ENCODE measurements at regions not wholly inside any gene's neighbourhood (a gene's known extent, or its start where the extent isn't known, plus 50 kb on each side); places are given as distances from the start of the nearest gene placed in this dataset.

DNA sequence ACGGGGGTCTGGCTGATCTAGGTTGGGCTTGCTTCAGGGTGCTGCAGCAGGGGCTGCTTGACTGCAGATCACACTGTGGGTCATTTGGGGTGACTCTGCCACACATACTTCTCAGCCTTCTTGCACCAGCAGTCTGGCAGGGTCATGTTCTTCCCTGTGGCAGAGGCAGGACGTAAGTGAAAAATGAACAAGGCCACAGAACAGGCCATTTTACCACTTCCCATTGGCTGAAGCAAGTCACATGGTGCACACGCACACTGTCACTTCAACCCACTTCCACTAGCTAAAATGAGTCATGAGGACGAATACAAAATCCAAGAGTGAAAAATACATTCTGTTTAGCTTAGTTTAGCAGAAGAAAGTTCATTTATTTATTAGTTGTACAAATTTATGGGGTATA lies 168.6 kb upstream of the GGTLC1 start:
- no peak for TF ChIP-seq POLR2A (IDR thresholded peaks at IDR 0.05)
- TF ChIP-seq, protein P1, sequence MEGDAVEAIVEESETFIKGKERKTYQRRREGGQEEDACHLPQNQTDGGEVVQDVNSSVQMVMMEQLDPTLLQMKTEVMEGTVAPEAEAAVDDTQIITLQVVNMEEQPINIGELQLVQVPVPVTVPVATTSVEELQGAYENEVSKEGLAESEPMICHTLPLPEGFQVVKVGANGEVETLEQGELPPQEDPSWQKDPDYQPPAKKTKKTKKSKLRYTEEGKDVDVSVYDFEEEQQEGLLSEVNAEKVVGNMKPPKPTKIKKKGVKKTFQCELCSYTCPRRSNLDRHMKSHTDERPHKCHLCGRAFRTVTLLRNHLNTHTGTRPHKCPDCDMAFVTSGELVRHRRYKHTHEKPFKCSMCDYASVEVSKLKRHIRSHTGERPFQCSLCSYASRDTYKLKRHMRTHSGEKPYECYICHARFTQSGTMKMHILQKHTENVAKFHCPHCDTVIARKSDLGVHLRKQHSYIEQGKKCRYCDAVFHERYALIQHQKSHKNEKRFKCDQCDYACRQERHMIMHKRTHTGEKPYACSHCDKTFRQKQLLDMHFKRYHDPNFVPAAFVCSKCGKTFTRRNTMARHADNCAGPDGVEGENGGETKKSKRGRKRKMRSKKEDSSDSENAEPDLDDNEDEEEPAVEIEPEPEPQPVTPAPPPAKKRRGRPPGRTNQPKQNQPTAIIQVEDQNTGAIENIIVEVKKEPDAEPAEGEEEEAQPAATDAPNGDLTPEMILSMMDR (IDR thresholded peaks at IDR 0.05), result no peak

Data from Peyer's patch (tissue), 4 donors.